ENCODE measurements at regions not wholly inside any gene's neighbourhood (a gene's known extent, or its start where the extent isn't known, plus 50 kb on each side); places are given as distances from the start of the nearest gene placed in this dataset.

GRCh38 chr10:2410049-2410448, 657.3 kb upstream of the PFKP start:
- TF ChIP-seq, protein P1, sequence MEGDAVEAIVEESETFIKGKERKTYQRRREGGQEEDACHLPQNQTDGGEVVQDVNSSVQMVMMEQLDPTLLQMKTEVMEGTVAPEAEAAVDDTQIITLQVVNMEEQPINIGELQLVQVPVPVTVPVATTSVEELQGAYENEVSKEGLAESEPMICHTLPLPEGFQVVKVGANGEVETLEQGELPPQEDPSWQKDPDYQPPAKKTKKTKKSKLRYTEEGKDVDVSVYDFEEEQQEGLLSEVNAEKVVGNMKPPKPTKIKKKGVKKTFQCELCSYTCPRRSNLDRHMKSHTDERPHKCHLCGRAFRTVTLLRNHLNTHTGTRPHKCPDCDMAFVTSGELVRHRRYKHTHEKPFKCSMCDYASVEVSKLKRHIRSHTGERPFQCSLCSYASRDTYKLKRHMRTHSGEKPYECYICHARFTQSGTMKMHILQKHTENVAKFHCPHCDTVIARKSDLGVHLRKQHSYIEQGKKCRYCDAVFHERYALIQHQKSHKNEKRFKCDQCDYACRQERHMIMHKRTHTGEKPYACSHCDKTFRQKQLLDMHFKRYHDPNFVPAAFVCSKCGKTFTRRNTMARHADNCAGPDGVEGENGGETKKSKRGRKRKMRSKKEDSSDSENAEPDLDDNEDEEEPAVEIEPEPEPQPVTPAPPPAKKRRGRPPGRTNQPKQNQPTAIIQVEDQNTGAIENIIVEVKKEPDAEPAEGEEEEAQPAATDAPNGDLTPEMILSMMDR (IDR thresholded peaks at IDR 0.05), result no peak
- no peak for TF ChIP-seq POLR2A (IDR thresholded peaks at IDR 0.05)

Data from right lobe of liver (tissue), 4 donors.